Mesothelial cell of epicardium (in vitro differentiated cells): ENCODE measurements at regions not wholly inside any gene's neighbourhood (a gene's known extent, or its start where the extent isn't known, plus 50 kb on each side); places are given as distances from the start of the nearest gene placed in this dataset.

Experiments used
- DNase-seq, 2 experiments: peaks; one replicate each; pipeline ENCODE4 v3.0.0; 2021; ENCODE audit warnings: low spot score in 2 of 2; ENCODE audit not compliant: unreplicated experiment in 2 of 2
- H3K27ac Mint-ChIP-seq: 2 replicates; pipeline ENCODE4 v1.8.0; 2021; ENCODE audit warnings: mixed read lengths
- H3K27me3 Mint-ChIP-seq: 2 replicates; pipeline ENCODE4 v1.8.0; 2021; ENCODE audit warnings: low read depth, mixed read lengths
- H3K36me3 Mint-ChIP-seq: 2 replicates; pipeline ENCODE4 v1.8.0; 2021; ENCODE audit warnings: mixed read lengths
- H3K4me1 Mint-ChIP-seq: 2 replicates; pipeline ENCODE4 v1.8.0; 2021; ENCODE audit warnings: mixed read lengths
- H3K4me3 Mint-ChIP-seq: 2 replicates; pipeline ENCODE4 v1.8.0; 2021; ENCODE audit warnings: mild to moderate bottlenecking, moderate library complexity, mixed read lengths
- H3K9me3 Mint-ChIP-seq: 2 replicates; pipeline ENCODE4 v1.8.0; 2021; ENCODE audit warnings: mixed read lengths
- TF ChIP-seq, protein P1 (sequence below): fragments of 200-600 bp; sonication (generic); IDR thresholded peaks from one replicate; pipeline ENCODE4 v1.5.0; 2021; ENCODE audit warnings: antibody characterized with exemption; ENCODE audit not compliant: unreplicated experiment

- no peaks in the 10 kb centered on the region for H3K27me3 Mint-ChIP-seq
- H3K27ac Mint-ChIP-seq, result no peak overlapping the region
- H3K36me3 Mint-ChIP-seq, result no peaks in the 10 kb centered on the region
- no peak overlapping the region for H3K4me3 Mint-ChIP-seq
- DNase-seq, result no peak
- no peaks in the 10 kb centered on the region for H3K9me3 Mint-ChIP-seq
- H3K4me1 Mint-ChIP-seq, result no peaks in the 10 kb centered on the region
- TF ChIP-seq, protein P1, sequence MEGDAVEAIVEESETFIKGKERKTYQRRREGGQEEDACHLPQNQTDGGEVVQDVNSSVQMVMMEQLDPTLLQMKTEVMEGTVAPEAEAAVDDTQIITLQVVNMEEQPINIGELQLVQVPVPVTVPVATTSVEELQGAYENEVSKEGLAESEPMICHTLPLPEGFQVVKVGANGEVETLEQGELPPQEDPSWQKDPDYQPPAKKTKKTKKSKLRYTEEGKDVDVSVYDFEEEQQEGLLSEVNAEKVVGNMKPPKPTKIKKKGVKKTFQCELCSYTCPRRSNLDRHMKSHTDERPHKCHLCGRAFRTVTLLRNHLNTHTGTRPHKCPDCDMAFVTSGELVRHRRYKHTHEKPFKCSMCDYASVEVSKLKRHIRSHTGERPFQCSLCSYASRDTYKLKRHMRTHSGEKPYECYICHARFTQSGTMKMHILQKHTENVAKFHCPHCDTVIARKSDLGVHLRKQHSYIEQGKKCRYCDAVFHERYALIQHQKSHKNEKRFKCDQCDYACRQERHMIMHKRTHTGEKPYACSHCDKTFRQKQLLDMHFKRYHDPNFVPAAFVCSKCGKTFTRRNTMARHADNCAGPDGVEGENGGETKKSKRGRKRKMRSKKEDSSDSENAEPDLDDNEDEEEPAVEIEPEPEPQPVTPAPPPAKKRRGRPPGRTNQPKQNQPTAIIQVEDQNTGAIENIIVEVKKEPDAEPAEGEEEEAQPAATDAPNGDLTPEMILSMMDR, result no peak
Measured at GRCh38 chr2:205880048-205880447, 197.7 kb downstream of the NRP2 start.

DNA sequence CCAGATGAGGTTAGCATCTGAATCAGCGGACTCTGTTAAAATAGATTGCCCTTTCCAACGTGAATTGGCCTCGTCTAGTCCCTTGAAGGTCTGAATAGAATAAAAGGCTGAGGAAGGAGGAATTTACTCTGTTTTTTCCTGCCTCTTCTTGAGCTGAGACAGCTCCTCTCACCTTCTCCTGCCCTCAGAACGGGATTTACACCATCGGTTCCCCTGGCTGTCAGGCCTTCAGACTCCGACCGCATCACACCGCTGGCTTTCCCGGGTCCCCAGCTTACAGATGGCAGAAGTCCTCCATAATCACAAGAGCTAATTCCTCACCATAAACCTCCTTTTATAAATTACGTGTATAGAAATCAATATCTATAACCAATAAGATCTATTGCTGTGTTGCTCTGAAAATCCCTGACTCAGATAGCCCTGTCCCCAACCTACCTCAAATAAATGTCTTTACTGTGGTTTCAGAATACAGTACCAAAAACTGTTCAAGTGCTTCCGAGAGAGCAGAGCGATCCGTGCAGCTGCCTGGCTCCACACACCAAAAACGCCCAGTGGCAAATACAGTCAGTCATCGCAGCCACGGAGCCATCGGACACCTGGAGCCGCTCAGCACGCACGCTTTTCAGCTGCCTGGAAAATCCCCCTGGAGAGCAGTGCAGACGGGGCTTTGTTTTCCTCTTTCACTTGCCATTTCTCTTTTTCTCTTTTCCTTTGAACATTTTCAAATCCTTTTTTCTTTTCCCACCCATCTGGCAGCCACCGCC, 196.9 kb downstream of the NRP2 start:
- no peaks in the 10 kb centered on the region for H3K36me3 Mint-ChIP-seq
- TF ChIP-seq, protein P1, result no peak
- peaks cover 4% of the 10 kb centered on the region for H3K9me3 Mint-ChIP-seq
- DNase-seq, result no peak
- H3K4me3 Mint-ChIP-seq, result no peak overlapping the region
- H3K27ac Mint-ChIP-seq, result no peak overlapping the region
- H3K27me3 Mint-ChIP-seq, result no peaks in the 10 kb centered on the region
- no peaks in the 10 kb centered on the region for H3K4me1 Mint-ChIP-seq

DNA sequence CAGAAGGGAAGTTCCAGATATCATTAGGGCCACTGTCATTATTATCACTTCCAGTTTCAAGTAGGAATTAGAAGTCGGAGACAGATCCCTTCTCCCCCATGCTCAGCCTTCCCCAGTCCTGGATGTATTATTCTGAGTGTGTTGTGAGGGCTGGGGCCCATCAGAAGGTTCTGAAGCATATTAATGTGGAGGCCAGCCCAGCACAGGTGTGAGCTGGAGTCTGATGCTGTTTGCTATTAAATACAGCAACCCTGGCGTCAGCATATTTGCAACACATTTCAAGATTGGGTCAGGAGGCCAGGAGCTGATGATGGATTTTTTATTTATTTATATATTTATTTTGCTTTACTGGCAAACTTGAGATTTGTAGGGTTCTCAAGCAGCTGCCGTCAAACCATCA, 195.2 kb downstream of the NRP2 start:
- H3K36me3 Mint-ChIP-seq, result no peaks in the 10 kb centered on the region
- no peak overlapping the region for H3K27ac Mint-ChIP-seq
- TF ChIP-seq, protein P1, result no peak
- no peaks in the 10 kb centered on the region for H3K4me1 Mint-ChIP-seq
- H3K27me3 Mint-ChIP-seq, result no peaks in the 10 kb centered on the region
- no peak for DNase-seq
- no peak overlapping the region for H3K4me3 Mint-ChIP-seq
- peaks cover 11% of the 10 kb centered on the region for H3K9me3 Mint-ChIP-seq

DNA sequence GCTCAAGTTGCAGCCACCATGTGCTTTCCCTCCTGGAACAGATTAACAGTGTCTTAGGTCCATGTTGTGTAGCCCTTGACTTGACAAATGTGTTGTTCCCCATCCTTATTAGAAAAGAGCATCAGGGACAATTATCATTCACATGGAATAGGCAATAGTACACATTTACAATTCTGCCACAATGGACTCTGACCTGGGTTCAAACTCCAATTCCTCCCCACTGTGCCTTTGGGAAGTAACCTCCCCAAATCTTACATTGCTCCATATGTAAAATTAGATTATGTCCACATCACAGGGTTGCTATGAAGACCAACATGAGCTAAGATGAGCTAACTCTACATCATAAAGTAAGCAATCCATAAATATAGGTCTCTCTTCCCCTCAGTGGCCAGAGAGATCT, 193.8 kb downstream of the NRP2 start:
- Mint-ChIP-seq H3K27ac (no peak overlapping the region), H3K4me1 (no peaks in the 10 kb centered on the region), H3K9me3 (peaks cover 11% of the 10 kb centered on the region), H3K36me3 (no peaks in the 10 kb centered on the region), H3K4me3 (no peak overlapping the region), H3K27me3 (no peaks in the 10 kb centered on the region)
- TF ChIP-seq, protein P1, result no peak
- DNase-seq, result no peak

DNA sequence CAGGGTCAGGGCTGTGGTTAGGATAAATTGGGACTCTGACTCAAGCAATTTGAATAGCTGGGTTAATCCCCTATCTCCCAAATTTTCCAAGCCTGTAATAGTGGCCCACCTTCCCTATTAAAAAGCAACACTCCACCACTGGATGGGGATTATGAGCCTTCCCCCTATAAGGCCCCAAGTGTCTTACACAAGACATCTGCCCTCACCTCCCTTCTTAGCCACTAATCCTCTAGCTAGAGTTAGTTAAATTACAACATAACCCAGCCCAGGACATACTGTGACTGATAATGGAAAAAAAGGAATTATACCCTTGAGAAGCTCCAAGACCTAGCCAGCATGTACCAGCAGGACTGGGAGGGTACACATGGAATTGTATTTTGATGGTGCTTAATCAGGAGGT, 190.4 kb downstream of the NRP2 start:
- no peaks in the 10 kb centered on the region for H3K36me3 Mint-ChIP-seq
- no peak overlapping the region for H3K4me3 Mint-ChIP-seq
- peaks cover 11% of the 10 kb centered on the region for H3K9me3 Mint-ChIP-seq
- DNase-seq, result no peak
- H3K27me3 Mint-ChIP-seq, result peaks cover 4% of the 10 kb centered on the region
- TF ChIP-seq, protein P1, result no peak
- no peak overlapping the region for H3K27ac Mint-ChIP-seq
- H3K4me1 Mint-ChIP-seq, result no peaks in the 10 kb centered on the region
